K562 (cell line): ENCODE measurements at regions not wholly inside any gene's neighbourhood (a gene's known extent, or its start where the extent isn't known, plus 50 kb on each side); places are given as distances from the start of the nearest gene placed in this dataset. TPM values are rescaled to one million over a fixed set of nuclear protein-coding genes. Genes with fewer than 3 reads are reported as not detected.

ENCODE experiments used
- ATAC-seq: fragments of 200-7000 bp; cut with Tn5 transposase; 3 replicates; pipeline ENCODE4 v1.9.1; 2020; ENCODE audit warnings: moderate library complexity
- BruUV-seq: library from RNA; stranded (reverse); fragments of 400-500 nt; replicated peaks from 2 replicates; lab custom pipeline; 2021; lab: Mats Ljungman, UMichigan
- CTCF ChIA-PET: fragments of 300-600 bp; formaldehyde crosslinking; extraction: SDS; loops from one replicate; lab custom pipeline; 2021; ENCODE audit warnings: low intra/inter-chr PET ratio; lab: Yijun Ruan, JAX
- POLR2A ChIA-PET: fragments of 300-600, 350-650 bp; sonication (Branson Sonifier 250); formaldehyde crosslinking; extraction: SDS; loops from one replicate; lab custom pipeline; 2021; ENCODE audit warnings: antibody characterized with exemption, inconsistent platforms; lab: Yijun Ruan, JAX
- DNase-seq, 4 experiments: peaks; one replicate each; pipeline versions ENCODE4 v3.0.0 to v3.0.0-alpha.2; 2011 to 2018; ENCODE audit warnings: low spot score in 3 of 4, mixed read lengths in 3 of 4; ENCODE audit errors: extremely low read depth in 1 of 4
- FAIRE-seq: peaks from 2 replicates; lab custom pipeline; 2011; peaks lifted over from hg19 to GRCh38; lab: Jason Lieb, UNC
- H2AFZ ChIP-seq: 2 replicates; pipeline ENCODE4 v1.6.0; 2011; ENCODE audit warnings: low read depth, low read length, control low read depth, inconsistent platforms
- H3K27ac ChIP-seq: fragments of 200-600 bp; 3 replicates; pipeline ENCODE4 v1.8.0; 2011; ENCODE audit warnings: low read depth, mild to moderate bottlenecking, control low read depth, inconsistent platforms, low read length, moderate library complexity, mixed read lengths; ENCODE audit errors: extremely low read depth
- H3K27me3 ChIP-seq, 2 experiments: fragments of 300-600 bp in 1 of 2; 2 replicates in 1 of 2; 3 replicates in 1 of 2; pipeline versions ENCODE4 v1.6.0 to v1.8.0; 2011; ENCODE audit warnings: inconsistent platforms in 2 of 2, low read length in 2 of 2, mild to moderate bottlenecking in 1 of 2, mixed read lengths in 1 of 2, moderate library complexity in 1 of 2; ENCODE audit not compliant: control insufficient read depth in 2 of 2, insufficient read depth in 2 of 2
- H3K36me3 ChIP-seq: fragments of 300-600 bp; 3 replicates; pipeline ENCODE4 v1.8.0; 2011; ENCODE audit warnings: mild to moderate bottlenecking, low read length, inconsistent platforms; ENCODE audit not compliant: control insufficient read depth, insufficient read depth
- H3K4me1 ChIP-seq, 2 experiments: fragments of 200-600 bp in 1 of 2; replicated peaks in 1 of 2; 2 replicates in 1 of 2; 3 replicates in 1 of 2; pipeline versions ENCODE4 v1.5.1 to v1.8.0; 2011; ENCODE audit warnings: inconsistent platforms in 2 of 2, low read length in 2 of 2, mild to moderate bottlenecking in 1 of 2, mixed read lengths in 1 of 2, moderate library complexity in 1 of 2; ENCODE audit not compliant: control insufficient read depth in 2 of 2, insufficient read depth in 2 of 2
- H3K4me2 ChIP-seq: 2 replicates; pipeline ENCODE4 v1.6.1; 2011; ENCODE audit warnings: low read length, control low read depth, inconsistent platforms, mixed read lengths; ENCODE audit not compliant: insufficient read depth
- H3K4me3 ChIP-seq: fragments of 200-600 bp; sonication (generic), shearing (Covaris generic); 2 replicates; pipeline ENCODE4 v1.5.1; 2016; ENCODE audit warnings: control low read depth, inconsistent platforms
- H3K79me2 ChIP-seq: fragments of 200-600 bp; 3 replicates; pipeline ENCODE4 v1.8.0; 2011; ENCODE audit warnings: low read length, inconsistent platforms; ENCODE audit not compliant: control insufficient read depth, insufficient read depth
- H3K9ac ChIP-seq, 2 experiments: 2 replicates each; pipeline versions ENCODE4 v1.6.0 to v1.6.1; 2011; ENCODE audit warnings: low read depth in 2 of 2, low read length in 2 of 2, control low read depth in 1 of 2, inconsistent platforms in 1 of 2, mild to moderate bottlenecking in 1 of 2, mixed read lengths in 1 of 2; ENCODE audit not compliant: insufficient read depth in 1 of 2
- H3K9me1 ChIP-seq: one replicate; pipeline ENCODE4 v1.6.0; 2011; ENCODE audit warnings: inconsistent platforms, mild to moderate bottlenecking, low read length, moderate library complexity; ENCODE audit not compliant: control insufficient read depth, insufficient read depth
- H3K9me3 ChIP-seq: replicated peaks from 2 replicates; pipeline ENCODE4 v1.5.1; 2011; ENCODE audit warnings: low read depth, low read length, inconsistent platforms; ENCODE audit not compliant: control insufficient read depth, insufficient read depth
- H4K20me1 ChIP-seq: replicated peaks from 2 replicates; pipeline ENCODE4 v1.6.1; 2011; ENCODE audit warnings: low read length, inconsistent platforms, mixed read lengths; ENCODE audit not compliant: control insufficient read depth, insufficient read depth
- BCL6 ChIP-seq: fragments of 250-450 bp; sonication (Bioruptor Pico); IDR thresholded peaks from 2 replicates; pipeline ENCODE4 v1.4.0; 2020
- BRF2 ChIP-seq: IDR thresholded peaks from 3 replicates; pipeline ENCODE4 v1.6.1; 2011; ENCODE audit warnings: borderline replicate concordance, mild to moderate bottlenecking; ENCODE audit not compliant: insufficient read length, insufficient read depth
- FOXA1 ChIP-seq: fragments of 450-650 bp; IDR thresholded peaks from 2 replicates; pipeline ENCODE4 v1.6.1; 2016; ENCODE audit warnings: mild to moderate bottlenecking, borderline replicate concordance
- GABPB2 ChIP-seq: fragments of 250-450 bp; sonication (Bioruptor Pico); conservative IDR thresholded peaks from 2 replicates; pipeline ENCODE4 v1.5.1; 2021; ENCODE audit warnings: mild to moderate bottlenecking
- KHSRP ChIP-seq: fragments of 450-650 bp; IDR thresholded peaks from 2 replicates; pipeline ENCODE4 v1.6.1; 2017
- RFX1 ChIP-seq: fragments of 450-650 bp; IDR thresholded peaks from 2 replicates; pipeline ENCODE4 v1.6.1; 2016; ENCODE audit warnings: mild to moderate bottlenecking, moderate library complexity
- SRSF9 ChIP-seq: fragments of 200-400 bp; formaldehyde crosslinking; IDR thresholded peaks from 2 replicates; pipeline ENCODE4 v1.6.1; 2017; ENCODE audit warnings: low read depth, low read length, borderline replicate concordance
- WHSC1 ChIP-seq: IDR thresholded peaks from one replicate; pipeline ENCODE4 v1.6.1; 2012; ENCODE audit warnings: low read length, control low read depth, inconsistent platforms
- WGBS: fragments of 100-300 bp; shearing (Covaris generic); methylation state at CpG from one replicate; pipeline ENCODE4 v1.1.6; 2016; ENCODE audit warnings: low coverage, mixed read lengths; ENCODE audit not compliant: insufficient coverage; ENCODE audit errors: missing lambda C conversion rate; 5-methylcytosine and 5-hydroxymethylcytosine counted together
- in situ Hi-C: fragments of 300-500 bp; cut with MboI; formaldehyde crosslinking; loops from 4 replicates; pipeline ENCODE4 v1.15.0; 2018; ENCODE audit warnings: inconsistent platforms, mixed read lengths
- intact Hi-C: fragments of 100-400 bp; cut with micrococcal nuclease; formaldehyde crosslinking; loops from 2 replicates; pipeline ENCODE4 v1.14.2; 2022
- small RNA-seq: library from RNA; depleted of rRNA; stranded (forward); fragments of <200 nt; gene quantifications from one replicate; pipeline ENCODE3, GENCODE V24; 2014

- WGBS = 7% methylated on average over 2 of the region's 2 CpGs
- Histone ChIP-seq H2AFZ (no peak overlapping the region), H3K4me1 (no peaks in the 10 kb centered on the region), H3K27me3 (no peaks in the 10 kb centered on the region), H3K79me2 (no peaks in the 10 kb centered on the region), H3K9ac (no peak overlapping the region), H3K4me3 (no peak overlapping the region), H3K27ac (no peak overlapping the region), H3K9me3 (no peaks in the 10 kb centered on the region), H3K9me1 (no peaks in the 10 kb centered on the region), H3K4me2 (no peak overlapping the region), H3K36me3 (no peaks in the 10 kb centered on the region), H4K20me1 (no peaks in the 10 kb centered on the region)
- FAIRE-seq (no peak), DNase-seq (no peak), ATAC-seq (no peak)
- no TSS peak for BruUV-seq
- intact Hi-C loops = no loop called here
- CTCF ChIA-PET = no interaction called here
- in situ Hi-C loops = no loop called here
- POLR2A ChIA-PET = no interaction called here
- TF ChIP-seq RFX1 (no peak), KHSRP (no peak), FOXA1 (no peak), SRSF9 (no peak), BRF2 (no peak), BCL6 (CRISPR knock-in tag) (no peak), WHSC1 (no peak), GABPB2 (CRISPR knock-in tag) (no peak)
Observed at GRCh38 chrX:44596277-44596676, 53.6 kb upstream of the FUNDC1 start.

Small RNA genes lying in the stretch of these regions (small RNA-seq; reads per million reads assigned to genes)
- not detected for gene RN7SL291P
